ENCODE measurements at regions not wholly inside any gene's neighbourhood (a gene's known extent, or its start where the extent isn't known, plus 50 kb on each side); places are given as distances from the start of the nearest gene placed in this dataset.
"Not testable (repeated sequence)": the region's sequence is repeated elsewhere in the genome, so short reads cannot be mapped to it uniquely, and the experiment has no call there.

GRCh38 chr4:170399581-170400293 is 310.0 kb upstream of the AADAT start:
- no peak for DNase-seq

- no peak for DNase-seq
Observed at GRCh38 chr4:170398218-170398617, 308.5 kb upstream of the AADAT start.

DNA sequence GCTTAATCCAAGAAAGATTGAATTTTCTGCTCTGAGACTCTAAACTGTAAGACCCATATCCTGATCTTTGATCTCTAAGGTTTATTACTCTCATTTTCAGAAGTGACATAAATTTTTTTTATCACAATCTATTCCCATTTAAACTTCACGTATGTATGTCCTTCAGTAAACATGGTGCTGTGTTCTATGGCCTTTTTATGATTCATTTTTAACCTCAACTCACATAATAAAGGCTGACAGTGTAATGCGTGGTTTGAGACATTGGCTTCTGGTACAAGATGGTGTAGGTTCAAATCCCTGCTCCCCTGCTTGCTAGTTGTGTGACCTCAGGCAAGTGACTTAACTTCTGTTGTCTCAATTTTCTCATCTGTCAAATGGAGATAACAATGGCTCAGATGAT is 306.0 kb upstream of the AADAT start:
- DNase-seq: no peak

DNA sequence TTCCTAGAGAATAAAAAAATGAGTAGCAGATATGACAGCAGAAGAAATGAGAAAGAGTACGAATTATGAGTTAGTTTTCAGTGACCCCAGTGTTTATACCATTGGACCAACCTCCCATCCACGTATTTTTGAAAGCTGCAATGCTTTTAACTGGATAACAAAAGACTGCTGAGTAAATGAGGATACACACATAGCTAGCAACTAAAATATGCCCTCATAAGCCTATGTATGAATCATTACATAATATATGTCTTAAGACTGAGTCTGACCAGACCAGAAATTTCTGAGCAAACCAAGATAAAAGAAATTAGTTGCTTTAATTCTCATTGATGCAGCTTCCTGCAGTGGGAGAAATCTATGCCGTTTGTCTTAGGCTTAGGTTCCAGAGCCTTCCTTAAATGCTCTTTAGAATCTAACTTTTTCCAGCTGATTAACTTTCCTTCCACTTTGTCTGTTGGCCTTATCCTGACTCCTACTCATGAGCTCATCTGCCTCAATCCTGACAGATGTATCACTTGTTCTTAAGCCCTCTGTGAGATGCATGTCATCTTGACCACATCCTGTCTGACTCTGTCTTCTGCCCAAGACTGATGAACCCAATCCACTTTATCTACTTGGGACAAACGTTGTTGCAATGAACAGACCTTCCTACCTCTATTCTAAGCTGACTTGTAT is 301.4 kb upstream of the AADAT start:
- no peak for DNase-seq

DNA sequence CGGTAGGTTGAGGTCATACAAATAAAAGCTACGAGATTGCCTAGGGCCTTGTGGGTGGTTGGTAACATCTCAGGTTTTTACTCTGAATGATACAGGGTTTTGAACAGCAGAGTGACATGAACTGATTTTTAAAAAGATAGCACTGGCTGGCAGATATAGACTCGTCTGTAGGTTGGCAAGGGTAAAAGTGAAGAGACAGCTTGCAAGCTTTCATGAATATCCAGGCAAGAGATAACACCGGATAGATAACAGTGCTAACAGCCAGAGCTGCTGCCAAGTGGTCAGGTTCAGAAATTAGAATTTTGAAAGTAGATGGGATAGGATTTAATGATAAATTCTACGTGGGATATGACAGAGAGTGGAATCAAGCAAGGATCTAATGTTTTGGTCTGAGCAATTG is 299.7 kb upstream of the AADAT start:
- no peak for DNase-seq

DNA sequence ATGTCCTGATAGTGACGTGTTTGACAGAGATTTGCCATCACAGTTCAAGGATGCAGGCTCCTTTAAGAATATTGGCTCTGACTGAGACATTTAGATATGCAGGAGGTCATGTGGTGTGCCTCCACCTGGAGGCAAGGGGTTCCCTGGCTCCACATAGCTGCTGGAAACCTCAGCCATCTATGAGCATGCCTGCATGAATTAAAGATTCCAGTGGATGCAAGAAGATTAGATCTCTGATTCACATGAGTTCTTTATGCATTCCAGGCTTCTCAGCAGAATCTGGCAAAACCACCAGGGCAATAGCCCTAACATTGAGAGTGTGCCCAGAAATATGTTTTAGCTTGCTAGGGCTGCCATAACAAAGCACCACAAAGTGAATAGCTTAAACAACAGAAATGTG is 298.5 kb upstream of the AADAT start:
- no peak for DNase-seq

- DNase-seq: no peak
Observed at GRCh38 chr4:170386971-170387370, 297.2 kb upstream of the AADAT start.

DNA sequence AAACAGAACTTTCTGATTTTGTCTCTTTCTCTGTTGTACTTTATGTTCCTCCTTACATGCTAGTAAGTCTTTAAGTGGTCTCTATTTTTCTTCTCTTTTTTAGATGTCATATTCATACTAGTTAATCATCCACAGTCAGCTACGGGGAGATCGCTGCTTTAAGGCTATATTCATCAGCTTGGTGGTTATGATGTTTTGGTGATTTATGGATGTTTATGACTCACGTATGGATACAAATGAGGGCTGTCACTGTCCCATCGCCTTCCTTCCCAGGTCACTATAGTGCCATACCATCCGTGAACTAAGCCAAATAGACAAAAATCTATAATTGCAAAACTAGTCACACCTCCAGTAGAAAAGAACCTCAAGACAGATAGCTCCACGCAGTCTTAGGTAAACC is 296.8 kb upstream of the AADAT start:
- no peak for DNase-seq

- DNase-seq: no peak
Observed at GRCh38 chr4:170374770-170375169, 285.0 kb upstream of the AADAT start.

- no peak for DNase-seq
Observed at GRCh38 chr4:170348945-170349344, 259.2 kb upstream of the AADAT start.

- not testable (repeated sequence) for DNase-seq
Observed at GRCh38 chr4:170347191-170347590, 257.4 kb upstream of the AADAT start.

DNA sequence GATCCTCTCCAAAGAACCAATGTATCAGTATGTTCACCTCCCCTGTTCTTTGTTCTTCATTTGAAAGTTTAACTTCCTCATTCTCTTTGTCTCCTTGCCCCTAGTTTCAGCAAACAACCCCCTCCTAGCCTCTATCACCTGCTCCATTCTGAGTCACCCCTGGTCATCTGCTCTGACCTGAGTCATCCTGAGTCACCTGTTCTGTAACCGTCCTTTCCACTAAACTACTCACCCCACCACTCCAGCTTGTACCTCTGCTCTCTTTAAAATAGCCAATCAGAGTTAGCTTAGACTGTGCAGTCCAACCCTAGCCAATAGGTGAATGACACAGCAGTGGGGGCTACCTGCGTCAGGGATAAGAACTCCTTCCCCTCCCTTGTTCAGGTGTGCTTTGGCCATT is 249.8 kb upstream of the AADAT start:
- DNase-seq: no peak

- DNase-seq: no peak
Observed at GRCh38 chr4:170336238-170336775, 246.6 kb upstream of the AADAT start.

GRCh38 chr4:170325599-170325998 is 235.8 kb upstream of the AADAT start:
- DNase-seq: no peak

DNA sequence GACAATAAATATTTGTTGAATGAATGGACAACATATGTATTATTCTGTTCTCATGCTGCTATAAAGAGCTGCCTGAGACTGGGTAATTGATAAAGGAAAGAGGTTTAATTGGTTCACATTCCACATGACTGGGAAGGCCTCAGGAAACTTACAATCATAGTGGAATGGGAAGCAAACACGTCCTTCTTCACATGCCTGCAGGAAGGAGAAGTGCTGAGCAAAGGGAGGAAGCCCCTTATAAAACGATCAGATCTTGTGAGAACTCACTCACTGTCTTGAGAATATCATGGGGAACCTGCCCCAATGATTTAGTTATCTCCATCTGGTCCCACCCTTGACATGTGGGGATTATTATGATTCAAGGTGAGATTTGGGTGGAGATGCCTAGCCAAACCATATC is 233.9 kb upstream of the AADAT start:
- no peak for DNase-seq

- DNase-seq: no peak
Observed at GRCh38 chr4:170307182-170307581, 217.4 kb upstream of the AADAT start.

DNA sequence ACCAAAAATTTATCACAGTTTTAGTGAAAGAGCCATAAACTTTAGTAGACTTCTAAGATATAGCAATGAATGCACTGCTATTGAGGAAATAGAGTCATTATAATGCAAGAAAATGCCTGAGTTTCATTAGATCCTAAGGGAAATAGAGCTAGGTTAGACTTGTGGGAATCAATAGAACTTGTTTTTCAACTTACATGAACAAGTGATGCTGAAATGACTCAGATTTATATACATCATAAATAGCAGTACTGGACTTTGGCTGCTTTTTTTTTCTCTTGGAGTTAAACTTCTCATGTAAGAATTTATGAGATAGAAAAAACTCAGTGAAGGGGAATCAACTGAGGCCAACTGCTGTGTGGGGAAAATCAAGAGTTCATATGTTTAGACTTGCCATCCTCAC is 216.5 kb upstream of the AADAT start:
- no peak for DNase-seq

DNA sequence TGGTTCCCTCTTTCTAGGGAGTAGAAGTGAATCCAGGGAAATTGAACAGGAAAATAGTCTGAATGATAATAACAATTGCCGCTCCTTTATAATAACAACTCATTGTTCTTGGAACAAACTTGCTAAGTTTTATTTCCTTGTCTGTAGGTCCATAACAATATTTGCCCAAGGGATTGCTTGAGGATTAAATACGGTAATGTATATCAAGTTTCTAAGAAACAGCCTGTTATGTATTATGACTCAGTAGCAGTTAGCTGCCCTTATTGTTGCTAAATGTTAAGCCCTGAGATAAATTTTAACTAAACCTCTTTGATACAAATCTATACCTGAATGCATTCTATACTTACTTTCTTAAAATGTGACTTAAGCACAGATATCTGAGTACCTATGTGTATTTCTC is 215.9 kb upstream of the AADAT start:
- no peak for DNase-seq

DNA sequence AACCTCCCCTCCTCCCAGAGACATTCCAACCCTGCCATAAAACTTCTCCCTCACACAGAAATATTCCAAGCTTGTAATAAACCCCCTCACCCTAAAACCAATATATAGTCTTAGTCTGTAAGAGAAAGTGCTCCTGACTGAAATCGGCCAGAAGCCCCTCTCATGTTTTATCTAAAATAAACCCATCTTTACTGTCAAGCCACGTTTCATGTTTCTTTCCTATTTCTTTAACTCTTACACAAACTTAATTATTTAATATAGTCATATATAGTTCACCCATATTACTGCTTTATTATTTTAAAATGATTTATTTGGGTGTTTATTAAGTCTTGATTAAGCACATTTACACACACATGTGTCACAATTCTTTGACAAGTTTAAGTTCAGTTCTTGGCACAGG is 191.3 kb upstream of the AADAT start:
- no peak for DNase-seq

DNA sequence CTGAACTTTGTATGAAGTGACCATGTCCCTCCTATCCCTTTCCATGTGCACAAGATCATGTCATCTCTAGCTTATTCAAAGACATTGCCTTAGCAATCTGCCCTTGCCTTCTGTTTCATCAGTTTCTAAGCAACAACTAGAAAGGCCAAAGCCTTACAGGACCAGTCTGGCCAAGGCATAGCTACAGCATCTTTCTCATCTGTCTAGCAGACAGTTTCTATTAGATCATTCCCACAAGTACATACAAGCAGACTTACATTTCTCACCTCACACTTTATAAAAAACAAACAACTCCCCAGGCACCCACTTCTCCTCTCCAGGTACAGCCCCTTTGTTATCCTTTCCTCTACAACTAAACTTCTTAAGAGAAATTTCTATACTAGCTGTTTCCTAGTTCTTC is 188.7 kb upstream of the AADAT start:
- no peak for DNase-seq

DNA sequence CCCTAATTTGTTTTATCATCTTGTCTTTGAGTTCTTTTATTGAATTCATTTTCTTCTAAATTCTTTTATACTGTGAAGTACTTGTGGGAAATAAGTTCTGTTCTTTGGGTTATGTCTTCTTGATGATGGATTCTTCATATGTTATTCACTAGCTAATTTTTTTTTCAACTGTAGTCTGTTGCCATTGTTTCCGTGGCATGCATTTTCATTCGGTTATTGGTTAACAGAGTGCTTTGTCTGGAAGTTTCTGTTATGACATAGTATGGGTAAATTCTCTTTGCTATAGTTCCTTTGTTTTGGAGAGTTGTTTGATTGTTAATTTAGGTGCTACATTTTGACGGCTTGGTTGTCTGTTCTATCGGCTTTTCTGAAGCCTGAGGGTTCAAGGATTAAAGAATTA is 184.9 kb upstream of the AADAT start:
- DNase-seq: no peak

DNA sequence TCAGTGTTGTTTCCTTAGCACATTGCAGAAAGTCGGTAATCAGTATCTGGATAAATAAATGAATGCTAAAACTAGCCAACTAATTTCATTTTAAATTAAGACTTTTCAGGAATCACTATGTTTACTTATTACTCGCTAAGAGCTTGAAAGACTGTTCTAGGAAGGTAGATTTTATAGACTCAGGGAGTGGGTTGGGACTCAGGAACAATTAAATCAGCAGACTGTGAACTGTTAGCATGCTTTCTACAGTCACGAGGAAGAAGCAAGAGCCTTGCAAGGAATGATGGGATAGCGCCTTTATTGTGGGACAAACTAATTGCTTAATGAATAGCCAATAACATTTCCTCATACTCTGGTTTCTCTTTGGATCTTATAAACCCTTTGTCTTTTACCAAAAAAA is 183.2 kb upstream of the AADAT start:
- DNase-seq: no peak

- DNase-seq: no peak
Observed at GRCh38 chr4:170271723-170272122, 182.0 kb upstream of the AADAT start.

- DNase-seq: no peak
Observed at GRCh38 chr4:170270628-170271027, 180.9 kb upstream of the AADAT start.
